HG03066 (cell line): ENCODE measurements at regions not wholly inside any gene's neighbourhood (a gene's known extent, or its start where the extent isn't known, plus 50 kb on each side); places are given as distances from the start of the nearest gene placed in this dataset.

ENCODE experiments used
- ATAC-seq: cut with Tn5 transposase; IDR thresholded peaks from one replicate; pipeline ENCODE4 v1.9.1; 2021; ENCODE audit warnings: low read depth; ENCODE audit not compliant: unreplicated experiment

DNA sequence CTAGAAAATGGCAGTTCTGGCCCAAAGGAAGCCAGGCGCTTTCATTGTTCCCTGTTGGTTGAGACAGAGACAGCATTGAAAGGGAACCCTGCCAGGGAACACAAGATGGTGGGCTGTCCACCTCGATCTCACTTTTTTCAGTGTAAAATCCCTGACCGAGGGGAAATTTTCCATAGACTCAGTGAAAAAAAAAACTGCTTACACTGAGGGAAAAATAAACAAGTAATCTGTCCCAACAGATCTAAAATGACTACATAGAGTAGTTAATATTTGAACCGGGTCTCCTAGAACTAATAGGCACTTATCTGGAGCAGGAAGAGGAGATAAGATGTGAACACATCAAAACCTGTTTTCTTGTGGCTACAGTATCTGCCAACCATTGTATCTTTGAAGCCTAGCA is 763.4 kb upstream of the GOLIM4 start:
- ATAC-seq: no peak

DNA sequence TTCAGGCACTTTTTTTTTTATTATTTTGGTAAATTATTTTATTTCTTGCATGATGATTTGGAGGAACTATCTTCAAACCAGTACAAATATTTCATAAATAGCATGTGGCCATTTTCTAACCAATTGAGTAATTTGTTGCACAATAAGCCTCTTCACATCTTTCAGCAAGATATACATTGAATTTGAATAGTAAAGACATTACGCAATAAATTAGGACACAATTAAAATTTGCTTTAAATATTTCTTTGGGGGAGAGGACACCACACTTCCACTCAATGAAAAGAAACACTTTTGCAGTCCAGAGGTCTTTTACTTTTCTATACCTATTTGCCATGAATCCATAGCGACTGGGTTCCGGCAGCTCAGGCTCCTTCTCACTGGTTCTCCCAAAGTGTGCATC is 762.6 kb upstream of the GOLIM4 start:
- ATAC-seq: no peak

DNA sequence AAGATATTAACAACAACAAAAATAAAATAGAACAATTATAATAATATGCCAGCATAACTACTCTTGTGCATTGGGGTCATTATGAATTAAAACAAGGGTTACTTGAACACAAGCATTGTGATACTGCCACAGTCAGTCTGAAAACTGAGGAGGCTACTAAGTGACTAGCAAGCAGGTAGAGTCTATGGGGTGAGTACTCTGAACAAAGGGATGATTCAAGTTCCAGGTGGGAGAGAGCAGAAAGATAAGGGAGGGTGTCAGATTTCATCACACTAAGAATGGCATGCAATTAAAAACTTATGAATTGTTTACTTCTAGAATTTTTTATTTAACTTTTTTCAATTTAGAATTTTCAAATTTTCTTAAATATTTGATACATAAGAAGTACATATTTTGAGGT is 754.4 kb upstream of the GOLIM4 start:
- ATAC-seq: no peak

DNA sequence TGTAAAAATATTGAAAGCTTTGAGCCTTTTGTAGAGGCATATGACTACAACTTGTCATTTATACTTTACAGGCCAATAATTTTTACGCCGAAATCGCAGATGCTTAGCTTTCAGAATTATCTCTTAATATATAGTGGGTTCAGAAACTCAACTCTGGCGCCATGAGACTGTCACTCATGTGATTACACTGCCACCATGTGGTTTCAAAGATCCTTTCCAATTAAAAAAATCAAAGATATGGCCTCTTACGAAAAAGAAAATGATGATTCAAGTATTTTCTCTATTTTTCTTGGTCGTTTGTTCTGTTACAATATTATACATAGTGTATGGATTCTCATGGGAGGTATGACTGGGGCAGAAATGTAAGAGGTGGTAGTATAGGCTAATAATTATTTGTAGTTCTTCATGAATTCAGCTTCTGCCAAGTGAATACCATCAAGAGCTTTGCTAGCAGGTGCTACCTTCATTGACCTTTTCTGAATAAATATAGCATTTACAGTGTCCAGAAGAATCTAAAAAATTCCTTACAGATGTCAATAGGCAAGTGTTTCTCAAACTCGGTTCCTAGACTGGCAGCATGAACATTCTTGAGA is 751.7 kb upstream of the GOLIM4 start:
- ATAC-seq: no peak

DNA sequence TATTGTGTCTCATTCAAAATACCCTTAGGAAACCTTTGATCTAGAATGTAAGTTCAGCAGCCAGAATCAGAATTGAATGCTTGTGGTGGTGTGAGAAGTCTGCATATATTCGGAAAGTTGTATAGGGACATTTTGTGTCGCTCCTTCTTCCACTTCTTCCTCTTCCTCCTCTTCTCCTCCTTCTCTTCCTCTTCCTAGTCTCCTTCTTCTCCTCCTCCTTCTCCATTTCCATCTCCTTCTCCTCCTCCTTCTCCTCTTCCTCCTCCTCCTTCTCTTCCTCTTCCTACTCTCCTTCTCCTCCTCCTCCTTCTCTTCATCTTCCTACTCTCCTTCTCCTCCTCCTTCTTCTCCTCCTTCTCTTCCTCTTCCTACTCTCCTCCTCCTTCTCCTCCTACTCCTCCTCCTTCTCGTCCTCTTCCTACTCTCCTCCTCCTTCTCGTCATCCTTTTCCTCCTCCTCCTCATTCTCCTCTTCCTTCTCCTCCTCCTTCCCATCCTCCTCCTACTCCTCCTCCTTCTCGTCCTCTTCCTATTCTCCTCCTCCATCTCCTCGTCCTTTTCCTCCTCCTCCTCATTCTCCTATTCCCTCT is 749.3 kb upstream of the GOLIM4 start:
- no peak for ATAC-seq

DNA sequence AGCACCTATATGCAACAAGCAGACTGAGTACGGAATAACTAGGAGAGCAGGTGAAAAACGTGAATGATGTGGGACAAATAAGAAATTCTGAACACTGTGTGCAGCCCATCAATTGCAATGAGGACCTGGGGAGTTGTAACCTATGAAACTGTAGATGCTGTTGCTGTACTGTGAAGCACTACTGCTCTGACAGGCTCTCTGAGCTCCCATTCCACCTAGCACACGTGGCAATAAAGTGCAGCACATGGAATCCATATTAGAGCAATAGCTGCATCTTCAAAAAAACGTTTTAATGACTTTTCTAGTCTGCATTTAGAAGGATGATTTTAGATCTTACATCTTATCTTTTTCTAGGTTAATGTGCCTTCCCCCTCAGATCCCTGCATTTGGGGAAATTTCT is 748.7 kb upstream of the GOLIM4 start:
- no peak for ATAC-seq

DNA sequence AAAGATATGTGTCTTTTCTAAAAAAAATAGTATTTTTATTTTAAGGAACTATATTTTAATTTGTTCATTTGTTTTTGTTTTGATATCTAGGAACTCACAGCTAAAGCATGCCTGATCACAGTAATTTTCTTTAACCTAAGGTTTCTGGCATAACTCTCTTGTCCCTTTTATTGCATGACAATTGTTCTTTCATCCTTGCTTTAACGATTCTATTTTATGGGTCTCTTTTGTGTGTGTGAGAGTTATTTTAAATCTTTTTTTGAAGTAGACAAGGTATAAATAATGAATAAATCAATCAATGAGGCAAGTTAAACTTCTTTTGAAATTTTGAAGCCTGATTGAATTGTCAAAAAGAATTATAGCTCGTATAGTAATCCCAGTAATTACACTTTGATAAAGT is 747.8 kb upstream of the GOLIM4 start:
- no peak for ATAC-seq

DNA sequence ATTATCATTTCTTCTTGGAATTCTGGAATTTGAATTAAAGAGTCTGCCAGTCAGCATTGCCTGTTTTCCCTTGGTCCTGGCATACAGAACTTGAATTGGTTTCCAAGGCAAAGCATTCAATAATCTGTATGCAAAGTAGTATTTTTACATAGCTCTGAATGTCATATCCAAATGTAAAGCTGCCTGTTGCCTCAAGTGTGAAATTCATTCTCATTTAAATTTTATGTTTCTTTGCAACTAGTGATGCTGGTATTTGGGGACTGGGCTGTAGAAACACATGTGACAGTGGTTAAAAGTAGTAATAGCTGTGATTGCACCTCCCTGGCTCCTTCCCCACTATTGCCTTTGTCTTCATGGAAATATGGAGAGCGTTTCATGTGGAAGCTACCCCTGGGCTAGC is 743.9 kb upstream of the GOLIM4 start:
- ATAC-seq: no peak

DNA sequence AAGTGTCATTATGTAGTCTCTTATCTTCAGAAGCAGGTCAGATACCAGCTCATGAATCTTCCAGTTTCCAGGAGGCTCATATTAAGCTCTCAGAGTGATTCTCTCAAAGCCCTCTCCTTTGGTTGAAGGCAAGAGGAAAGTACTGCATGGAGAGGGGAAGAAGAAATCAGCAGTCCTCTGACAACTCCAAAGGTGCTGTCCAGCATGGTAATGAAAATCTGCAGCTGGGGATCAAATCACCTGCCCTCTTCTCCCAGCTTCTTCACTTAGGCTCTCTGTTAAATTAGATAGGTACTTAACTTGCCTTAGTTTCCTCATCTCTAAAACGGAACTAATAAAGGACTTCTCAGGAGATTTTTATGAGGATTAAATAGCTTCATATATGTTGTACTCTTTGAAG is 738.8 kb upstream of the GOLIM4 start:
- no peak for ATAC-seq

DNA sequence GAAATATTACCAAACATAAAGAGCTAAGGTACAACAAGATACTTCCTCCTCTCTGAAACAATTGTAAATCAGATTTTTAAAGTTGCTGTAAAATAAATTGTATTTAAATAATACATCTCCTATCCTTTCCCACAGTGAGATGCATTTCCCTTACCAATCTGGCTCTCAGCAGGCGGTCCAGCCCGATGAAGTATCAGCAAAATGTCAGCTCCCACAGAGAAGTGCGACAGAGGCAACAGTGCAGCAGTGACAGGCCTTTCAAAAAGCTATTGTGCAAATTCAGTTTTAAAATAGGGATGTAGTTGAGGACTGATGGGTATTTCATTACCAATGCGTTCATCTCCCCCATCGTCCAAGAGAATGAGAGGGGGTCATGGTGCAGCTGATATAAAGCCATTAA is 733.2 kb upstream of the GOLIM4 start:
- ATAC-seq: no peak

DNA sequence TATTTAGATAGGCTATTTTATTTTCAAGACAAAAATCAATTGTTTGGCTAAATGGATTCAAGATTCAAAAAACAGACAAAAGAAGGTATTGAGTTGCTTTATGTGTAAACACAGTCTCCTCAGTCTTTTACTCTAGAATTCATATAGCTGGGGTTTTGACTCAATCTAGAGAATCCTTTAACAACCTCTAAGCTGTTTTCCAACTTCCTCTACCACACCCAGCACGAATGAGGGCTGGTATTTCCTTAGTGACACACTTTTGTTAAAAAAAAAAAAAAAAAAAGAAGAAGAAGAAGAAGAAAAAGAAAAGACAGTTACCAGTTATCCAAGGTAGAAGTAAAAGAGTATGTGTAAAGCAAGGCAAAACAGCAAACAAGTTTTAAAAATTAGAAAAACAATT is 732.8 kb upstream of the GOLIM4 start:
- ATAC-seq: no peak

DNA sequence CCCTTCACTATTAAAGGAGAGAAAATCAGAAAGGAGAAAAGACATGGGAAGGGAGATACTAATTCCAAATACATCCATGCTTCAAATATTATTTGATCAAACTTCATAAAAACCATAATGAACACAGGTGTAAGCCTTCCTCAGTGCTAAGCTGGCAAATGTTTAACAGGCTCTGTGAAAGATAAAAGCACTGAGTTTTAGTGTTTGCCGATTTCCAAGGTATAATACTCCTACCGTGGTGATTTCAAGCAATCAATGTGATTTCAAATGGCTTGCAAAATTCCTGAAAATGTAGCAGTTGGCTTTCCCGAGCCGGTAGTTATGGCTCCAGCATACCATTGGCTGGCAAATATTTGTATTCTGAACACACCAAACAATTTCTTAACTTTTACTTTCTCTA is 732.3 kb upstream of the GOLIM4 start:
- no peak for ATAC-seq

DNA sequence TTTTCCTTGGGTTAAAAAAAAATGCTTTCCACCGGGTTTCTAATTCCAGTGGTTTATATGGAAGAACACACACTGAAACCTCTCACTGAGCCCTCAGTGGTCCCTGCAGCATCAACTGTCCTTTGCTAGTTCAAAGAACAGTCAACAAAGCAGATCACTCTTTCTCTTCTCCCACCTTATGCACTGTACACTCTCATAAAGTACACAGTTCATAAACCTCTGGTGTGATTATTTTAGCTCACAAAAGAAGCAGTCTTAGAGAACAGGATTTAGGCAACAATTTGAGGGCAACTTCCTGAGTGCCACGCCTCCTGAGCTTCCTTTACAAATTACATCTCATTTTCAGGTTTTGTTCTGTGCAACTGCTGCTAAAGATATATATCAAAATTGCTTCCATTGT is 728.4 kb upstream of the GOLIM4 start:
- no peak for ATAC-seq

DNA sequence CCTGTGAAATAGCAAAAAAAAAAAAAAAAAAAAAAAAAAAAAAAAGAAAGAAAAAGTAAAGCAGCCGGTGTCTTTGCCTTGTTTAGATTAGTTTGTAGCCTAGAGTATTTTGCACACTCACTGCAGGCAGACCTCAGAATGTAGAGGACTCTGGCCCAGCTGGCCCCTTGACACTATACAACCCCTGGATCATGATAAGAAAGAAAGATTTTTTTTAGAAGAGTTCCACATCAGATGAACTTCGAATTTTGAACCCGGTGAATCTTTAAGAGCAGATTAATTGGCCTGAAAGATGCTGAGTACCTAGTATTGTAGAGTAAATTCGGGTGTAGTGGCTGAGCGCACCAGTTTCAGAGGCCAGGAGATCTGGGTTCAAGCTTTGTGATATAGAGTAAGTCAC is 727.7 kb upstream of the GOLIM4 start:
- no peak for ATAC-seq

DNA sequence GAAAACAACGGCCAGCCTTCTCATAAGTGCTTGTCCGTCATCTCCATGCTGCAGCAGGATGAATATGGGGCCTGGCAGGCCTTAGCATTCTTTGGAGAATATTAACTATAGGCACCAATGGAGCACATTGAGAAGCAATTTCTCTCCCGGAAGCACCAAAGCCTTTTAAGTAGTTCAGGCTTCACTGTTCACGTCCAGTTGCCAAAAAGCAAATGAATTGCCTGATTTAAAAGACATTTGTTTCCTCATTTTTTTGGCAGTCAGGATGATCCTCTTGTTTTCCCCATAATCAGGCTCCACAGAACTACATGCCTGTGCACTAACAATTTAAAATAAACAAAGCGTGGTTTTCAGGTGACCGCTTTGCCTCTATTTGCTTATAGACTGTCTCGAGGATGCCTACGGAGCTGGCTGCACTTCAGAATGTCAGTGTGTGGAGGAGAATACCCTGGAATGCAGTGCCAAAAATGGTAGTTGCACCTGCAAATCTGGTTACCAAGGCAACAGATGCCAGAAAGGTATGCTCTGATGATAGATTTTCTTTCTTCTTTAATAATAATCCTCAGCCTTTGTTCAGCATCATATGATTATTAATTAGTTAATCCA is 725.2 kb upstream of the GOLIM4 start:
- ATAC-seq: no peak

DNA sequence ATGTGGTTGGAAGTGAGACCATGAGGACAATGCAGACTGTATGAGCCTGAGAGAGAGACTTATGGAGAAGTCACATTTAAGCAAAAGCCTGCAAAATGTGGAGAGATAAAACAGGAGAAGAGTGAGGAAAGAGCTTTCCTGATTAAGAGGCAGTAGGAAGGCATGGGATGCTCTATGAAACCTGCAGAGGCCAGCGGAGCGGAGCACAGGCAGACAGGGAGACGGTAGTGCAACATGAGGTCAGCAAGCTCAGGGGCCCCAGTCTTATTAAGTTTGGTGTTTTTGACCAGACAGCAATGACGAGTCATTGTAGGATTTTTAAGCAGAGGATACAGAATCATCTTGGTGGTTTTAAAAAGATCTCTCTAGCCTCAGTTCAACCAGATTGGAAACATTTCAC is 721.5 kb upstream of the GOLIM4 start:
- no peak for ATAC-seq

DNA sequence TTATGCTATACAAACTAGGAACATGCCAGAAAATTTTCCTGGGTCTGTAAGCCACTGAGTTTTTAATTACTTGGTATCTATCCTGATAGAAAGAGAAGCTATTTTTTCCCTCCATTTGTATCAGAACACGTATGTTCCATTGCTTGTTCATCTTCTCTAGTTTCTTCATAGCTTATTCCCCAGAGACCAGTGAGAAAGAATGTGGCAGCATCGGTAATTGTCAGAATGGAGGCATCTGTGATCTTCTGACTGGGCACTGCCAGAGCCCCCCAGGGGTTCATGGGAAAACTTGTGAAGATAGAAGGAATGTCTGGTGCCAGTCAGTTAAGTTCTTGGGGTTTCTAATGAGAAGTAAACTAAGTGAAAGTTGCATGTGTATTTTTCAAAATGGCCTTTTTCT is 720.2 kb upstream of the GOLIM4 start:
- ATAC-seq: no peak

DNA sequence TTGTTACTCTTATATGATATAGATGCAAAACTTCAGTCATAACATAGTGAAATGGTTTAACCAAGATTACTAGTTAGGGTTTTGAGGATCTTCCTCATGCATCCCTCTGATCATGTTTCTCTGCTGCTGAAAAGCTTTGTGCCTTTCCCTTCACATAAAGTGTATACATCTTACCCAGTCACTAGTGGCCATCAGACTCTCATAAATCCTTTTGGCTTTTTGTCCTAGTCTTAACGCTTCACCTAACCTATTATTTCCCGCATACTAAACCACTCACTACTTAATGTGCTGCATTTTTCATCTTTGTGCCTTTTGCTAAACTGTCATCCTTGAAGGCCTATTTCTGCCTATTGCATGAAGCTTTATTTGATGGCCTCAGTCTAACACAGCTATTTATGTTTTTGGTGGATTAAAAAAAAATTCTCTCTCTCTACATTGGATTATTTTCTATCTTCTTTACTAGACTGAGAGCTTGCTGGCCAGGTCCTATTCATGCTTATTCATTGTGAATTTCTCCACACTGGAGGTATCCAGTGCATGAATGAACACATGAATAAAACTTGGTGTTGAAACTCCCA is 717.6 kb upstream of the GOLIM4 start:
- ATAC-seq: no peak

DNA sequence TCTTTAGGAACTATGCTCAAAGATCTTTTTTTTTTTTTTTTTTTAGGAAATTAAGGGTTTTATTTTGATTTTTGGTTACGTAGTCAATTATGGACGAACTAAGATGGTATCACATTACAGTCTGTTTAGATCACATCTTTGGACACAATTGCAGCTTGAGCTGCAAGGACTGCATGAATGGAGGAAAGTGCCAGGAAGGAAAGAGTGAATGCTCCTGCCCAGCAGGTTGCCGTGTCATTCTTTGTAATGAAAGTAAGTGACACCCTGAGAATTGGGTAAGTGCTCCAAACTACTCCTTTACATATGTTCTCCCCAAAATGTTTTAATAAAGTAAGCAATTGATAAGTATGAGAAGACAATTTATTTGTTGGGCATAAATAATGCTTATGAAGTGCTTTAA is 716.5 kb upstream of the GOLIM4 start:
- ATAC-seq: no peak

DNA sequence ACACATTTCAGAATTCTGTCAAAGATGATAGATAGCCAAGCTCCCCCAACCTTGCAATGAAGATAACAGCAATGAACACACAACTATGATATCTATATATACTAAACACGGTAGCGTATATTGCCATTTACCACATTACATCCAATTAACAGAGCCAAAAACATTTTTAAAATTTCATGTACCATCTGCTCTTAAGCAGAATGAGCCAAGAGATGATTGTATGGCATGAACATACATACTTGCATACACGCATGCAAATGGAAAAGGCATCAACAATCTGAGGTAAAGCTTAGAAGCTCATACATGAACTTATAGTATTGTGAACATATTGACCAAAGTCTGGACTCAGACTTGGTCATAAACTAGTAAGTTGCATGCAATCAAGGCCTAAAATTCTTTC is 712.9 kb upstream of the GOLIM4 start:
- no peak for ATAC-seq

DNA sequence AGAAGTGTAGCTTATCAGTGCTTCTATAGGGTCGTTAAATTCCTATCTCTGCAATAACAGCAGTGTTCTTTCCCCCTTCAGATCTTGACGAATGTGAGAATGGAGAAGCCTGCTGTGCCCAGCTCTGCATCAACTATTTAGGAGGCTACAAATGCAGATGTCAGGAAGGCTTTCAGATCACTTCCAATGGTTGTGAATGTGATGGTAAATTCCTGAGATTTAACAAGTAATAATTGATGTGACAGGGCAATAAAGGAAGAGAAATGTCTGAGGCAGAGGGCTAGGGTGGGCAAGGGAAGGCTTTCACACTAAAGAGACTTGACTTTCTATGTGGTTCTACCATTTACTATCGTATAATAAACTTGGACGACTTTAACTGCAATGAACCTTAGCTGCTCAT is 711.7 kb upstream of the GOLIM4 start:
- ATAC-seq: no peak

DNA sequence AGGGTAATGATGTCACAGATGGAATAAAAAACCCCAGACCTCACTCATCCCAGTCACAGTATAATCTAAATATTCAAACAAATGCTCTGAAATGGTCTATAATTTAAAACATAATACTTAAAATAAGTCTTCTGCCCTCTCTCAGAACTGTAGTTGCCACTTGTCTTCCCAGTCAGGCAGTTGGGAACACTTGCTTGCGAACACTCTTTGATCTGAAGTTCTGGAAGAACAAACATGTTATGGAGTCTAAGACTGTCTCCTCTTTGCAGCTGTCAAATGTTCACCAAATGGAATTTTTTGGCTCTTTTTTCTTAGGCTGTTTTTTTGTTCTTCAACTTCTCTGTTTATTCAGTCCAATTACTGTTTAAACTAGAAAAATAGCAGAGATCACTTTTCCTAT is 711.1 kb upstream of the GOLIM4 start:
- ATAC-seq: no peak
